Activated naive CD8-positive, alpha-beta T cell (primary cell): ENCODE measurements at regions not wholly inside any gene's neighbourhood (a gene's known extent, or its start where the extent isn't known, plus 50 kb on each side); places are given as distances from the start of the nearest gene placed in this dataset.

Source experiments
- H3K27ac Mint-ChIP-seq: one replicate; pipeline ENCODE4 v1.8.0; 2021; ENCODE audit warnings: mixed read lengths
- H3K27me3 Mint-ChIP-seq: one replicate; pipeline ENCODE4 v1.8.0; 2021; ENCODE audit warnings: mixed read lengths
- H3K36me3 Mint-ChIP-seq: one replicate; pipeline ENCODE4 v1.8.0; 2021; ENCODE audit warnings: mixed read lengths
- H3K4me1 Mint-ChIP-seq: one replicate; pipeline ENCODE4 v1.8.0; 2021; ENCODE audit warnings: low read depth, mixed read lengths
- H3K4me3 Mint-ChIP-seq: one replicate; pipeline ENCODE4 v1.8.0; 2021; ENCODE audit warnings: mild to moderate bottlenecking, mixed read lengths
- H3K9me3 Mint-ChIP-seq: one replicate; pipeline ENCODE4 v1.8.0; 2021; ENCODE audit warnings: low read depth, mixed read lengths

- Mint-ChIP-seq H3K4me3 (no peak overlapping the region), H3K27me3 (peaks cover 1% of the 10 kb centered on the region), H3K27ac (no peak overlapping the region), H3K4me1 (no peaks in the 10 kb centered on the region), H3K36me3 (no peaks in the 10 kb centered on the region), H3K9me3 (no peaks in the 10 kb centered on the region)
These were observed 660.0 kb upstream of the CCDC54 start for GRCh38 chr3:106717178-106717780.

GRCh38 chr3:106719077-106719476 is 658.2 kb upstream of the CCDC54 start:
- no peaks in the 10 kb centered on the region for H3K9me3 Mint-ChIP-seq
- no peak overlapping the region for H3K4me3 Mint-ChIP-seq
- H3K27me3 Mint-ChIP-seq, result peaks cover 3% of the 10 kb centered on the region
- H3K4me1 Mint-ChIP-seq, result no peaks in the 10 kb centered on the region
- no peaks in the 10 kb centered on the region for H3K36me3 Mint-ChIP-seq
- H3K27ac Mint-ChIP-seq, result no peak overlapping the region

- no peaks in the 10 kb centered on the region for H3K4me1 Mint-ChIP-seq
- H3K9me3 Mint-ChIP-seq, result no peaks in the 10 kb centered on the region
- H3K36me3 Mint-ChIP-seq, result no peaks in the 10 kb centered on the region
- no peak overlapping the region for H3K4me3 Mint-ChIP-seq
- no peak overlapping the region for H3K27ac Mint-ChIP-seq
- H3K27me3 Mint-ChIP-seq, result peaks cover 4% of the 10 kb centered on the region
These were observed 657.7 kb upstream of the CCDC54 start for GRCh38 chr3:106719583-106719982.

- H3K9me3 Mint-ChIP-seq, result no peaks in the 10 kb centered on the region
- H3K36me3 Mint-ChIP-seq, result no peaks in the 10 kb centered on the region
- no peaks in the 10 kb centered on the region for H3K4me1 Mint-ChIP-seq
- H3K27ac Mint-ChIP-seq, result no peak overlapping the region
- no peak overlapping the region for H3K4me3 Mint-ChIP-seq
- H3K27me3 Mint-ChIP-seq, result peaks cover 2% of the 10 kb centered on the region
These were observed 656.7 kb upstream of the CCDC54 start for GRCh38 chr3:106720510-106720909.

- H3K4me1 Mint-ChIP-seq, result no peaks in the 10 kb centered on the region
- no peaks in the 10 kb centered on the region for H3K36me3 Mint-ChIP-seq
- no peak overlapping the region for H3K27ac Mint-ChIP-seq
- no peaks in the 10 kb centered on the region for H3K9me3 Mint-ChIP-seq
- H3K4me3 Mint-ChIP-seq, result no peak overlapping the region
- H3K27me3 Mint-ChIP-seq, result peaks cover 5% of the 10 kb centered on the region
These were observed 651.7 kb upstream of the CCDC54 start for GRCh38 chr3:106725566-106725965.

GRCh38 chr3:106728315-106729098 is 648.7 kb upstream of the CCDC54 start:
- H3K4me1 Mint-ChIP-seq, result no peaks in the 10 kb centered on the region
- H3K9me3 Mint-ChIP-seq, result no peaks in the 10 kb centered on the region
- H3K4me3 Mint-ChIP-seq, result no peak overlapping the region
- H3K36me3 Mint-ChIP-seq, result no peaks in the 10 kb centered on the region
- H3K27ac Mint-ChIP-seq, result no peak overlapping the region
- H3K27me3 Mint-ChIP-seq, result peaks cover 5% of the 10 kb centered on the region

- Mint-ChIP-seq H3K4me1 (no peaks in the 10 kb centered on the region), H3K27me3 (peaks cover 2% of the 10 kb centered on the region), H3K9me3 (no peaks in the 10 kb centered on the region), H3K27ac (no peak overlapping the region), H3K4me3 (no peak overlapping the region), H3K36me3 (no peaks in the 10 kb centered on the region)
These were observed 647.8 kb upstream of the CCDC54 start for GRCh38 chr3:106729481-106729880.

GRCh38 chr3:106731230-106731629 is 646.0 kb upstream of the CCDC54 start:
- Mint-ChIP-seq H3K4me3 (no peak overlapping the region), H3K4me1 (no peaks in the 10 kb centered on the region), H3K9me3 (no peaks in the 10 kb centered on the region), H3K36me3 (no peaks in the 10 kb centered on the region), H3K27ac (no peak overlapping the region), H3K27me3 (peaks cover 2% of the 10 kb centered on the region)

- Mint-ChIP-seq H3K27me3 (no peaks in the 10 kb centered on the region), H3K27ac (no peak overlapping the region), H3K9me3 (no peaks in the 10 kb centered on the region), H3K36me3 (no peaks in the 10 kb centered on the region), H3K4me1 (no peaks in the 10 kb centered on the region), H3K4me3 (no peak overlapping the region)
These were observed 642.5 kb upstream of the CCDC54 start for GRCh38 chr3:106734712-106735111.

- H3K4me3 Mint-ChIP-seq, result no peak overlapping the region
- H3K36me3 Mint-ChIP-seq, result no peaks in the 10 kb centered on the region
- no peaks in the 10 kb centered on the region for H3K27me3 Mint-ChIP-seq
- no peaks in the 10 kb centered on the region for H3K9me3 Mint-ChIP-seq
- no peaks in the 10 kb centered on the region for H3K4me1 Mint-ChIP-seq
- H3K27ac Mint-ChIP-seq, result no peak overlapping the region
These were observed 640.0 kb upstream of the CCDC54 start for GRCh38 chr3:106737265-106737664.

GRCh38 chr3:106740116-106740515 is 637.1 kb upstream of the CCDC54 start:
- no peaks in the 10 kb centered on the region for H3K27me3 Mint-ChIP-seq
- no peaks in the 10 kb centered on the region for H3K4me1 Mint-ChIP-seq
- H3K36me3 Mint-ChIP-seq, result no peaks in the 10 kb centered on the region
- H3K4me3 Mint-ChIP-seq, result no peak overlapping the region
- no peaks in the 10 kb centered on the region for H3K9me3 Mint-ChIP-seq
- no peak overlapping the region for H3K27ac Mint-ChIP-seq

GRCh38 chr3:106745344-106746168 is 631.7 kb upstream of the CCDC54 start:
- no peaks in the 10 kb centered on the region for H3K4me1 Mint-ChIP-seq
- H3K4me3 Mint-ChIP-seq, result no peak overlapping the region
- no peak overlapping the region for H3K27ac Mint-ChIP-seq
- no peaks in the 10 kb centered on the region for H3K9me3 Mint-ChIP-seq
- no peaks in the 10 kb centered on the region for H3K27me3 Mint-ChIP-seq
- H3K36me3 Mint-ChIP-seq, result no peaks in the 10 kb centered on the region

GRCh38 chr3:106746286-106746685 is 631.0 kb upstream of the CCDC54 start:
- no peak overlapping the region for H3K4me3 Mint-ChIP-seq
- no peaks in the 10 kb centered on the region for H3K27me3 Mint-ChIP-seq
- H3K4me1 Mint-ChIP-seq, result no peaks in the 10 kb centered on the region
- H3K27ac Mint-ChIP-seq, result no peak overlapping the region
- H3K9me3 Mint-ChIP-seq, result no peaks in the 10 kb centered on the region
- no peaks in the 10 kb centered on the region for H3K36me3 Mint-ChIP-seq

- no peaks in the 10 kb centered on the region for H3K27me3 Mint-ChIP-seq
- peaks cover 8% of the 10 kb centered on the region for H3K9me3 Mint-ChIP-seq
- no peak overlapping the region for H3K27ac Mint-ChIP-seq
- H3K4me3 Mint-ChIP-seq, result no peak overlapping the region
- no peaks in the 10 kb centered on the region for H3K4me1 Mint-ChIP-seq
- no peaks in the 10 kb centered on the region for H3K36me3 Mint-ChIP-seq
These were observed 628.6 kb upstream of the CCDC54 start for GRCh38 chr3:106748472-106749262.

- Mint-ChIP-seq H3K27ac (no peak overlapping the region), H3K36me3 (no peaks in the 10 kb centered on the region), H3K4me1 (no peaks in the 10 kb centered on the region), H3K9me3 (peaks cover 12% of the 10 kb centered on the region), H3K4me3 (no peak overlapping the region), H3K27me3 (no peaks in the 10 kb centered on the region)
These were observed 627.1 kb upstream of the CCDC54 start for GRCh38 chr3:106750092-106750491.
